HCEC 1CT (cell line): ENCODE measurements at regions not wholly inside any gene's neighbourhood (a gene's known extent, or its start where the extent isn't known, plus 50 kb on each side); places are given as distances from the start of the nearest gene placed in this dataset.

Experiments
- DNase-seq: peaks from one replicate; pipeline ENCODE4 v3.0.0-alpha.2; 2017

DNA sequence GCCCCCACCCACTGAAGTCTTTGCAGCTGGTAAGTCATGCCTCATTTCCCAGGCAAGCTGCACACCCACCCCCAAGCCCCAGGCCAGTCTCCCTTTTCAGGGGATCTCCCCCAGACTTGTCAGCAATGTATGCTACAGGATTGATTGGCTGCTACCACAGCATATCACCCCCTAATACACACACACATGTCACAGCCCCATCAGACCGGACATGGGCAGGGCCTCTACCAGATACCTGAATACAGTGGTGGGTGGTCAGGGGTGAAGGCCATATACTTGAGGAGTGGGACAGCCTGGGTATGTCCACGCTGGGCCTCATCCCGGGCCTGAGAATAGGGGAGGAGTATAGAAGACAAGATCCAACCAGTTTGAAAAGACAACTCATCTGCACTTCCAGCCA is 63.4 kb upstream of the ARAP3 start:
- no peak for DNase-seq

DNA sequence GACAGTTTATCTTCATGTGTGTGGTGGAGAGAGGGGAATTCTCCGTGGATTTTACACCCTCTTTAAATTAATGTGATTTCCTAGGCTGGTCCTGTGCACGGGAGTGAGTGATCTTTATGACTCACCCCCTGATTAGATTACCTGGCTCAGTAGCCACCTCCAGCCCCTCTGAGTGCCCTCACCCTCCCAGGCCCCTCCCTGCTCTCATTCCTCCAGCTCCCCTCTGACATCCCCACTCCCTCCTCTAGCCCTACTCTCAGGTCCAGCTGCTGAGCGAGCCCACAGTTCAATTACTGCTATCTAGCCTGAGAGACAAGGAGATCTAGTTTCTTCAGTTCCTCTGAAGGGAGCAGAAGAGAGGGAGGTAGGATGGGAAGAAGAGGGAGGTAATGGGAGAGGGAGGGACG is 61.8 kb upstream of the ARAP3 start:
- DNase-seq: no peak

GRCh38 chr5:141742866-141743851 is 61.1 kb upstream of the ARAP3 start:
- DNase-seq: peak; percentile 7

GRCh38 chr5:141742144-141742543 is 60.1 kb upstream of the ARAP3 start:
- DNase-seq: no peak

- DNase-seq: no peak
These were observed 58.9 kb upstream of the ARAP3 start for GRCh38 chr5:141740885-141741284.

GRCh38 chr5:141737535-141737934 is 55.5 kb upstream of the ARAP3 start:
- no peak for DNase-seq

DNA sequence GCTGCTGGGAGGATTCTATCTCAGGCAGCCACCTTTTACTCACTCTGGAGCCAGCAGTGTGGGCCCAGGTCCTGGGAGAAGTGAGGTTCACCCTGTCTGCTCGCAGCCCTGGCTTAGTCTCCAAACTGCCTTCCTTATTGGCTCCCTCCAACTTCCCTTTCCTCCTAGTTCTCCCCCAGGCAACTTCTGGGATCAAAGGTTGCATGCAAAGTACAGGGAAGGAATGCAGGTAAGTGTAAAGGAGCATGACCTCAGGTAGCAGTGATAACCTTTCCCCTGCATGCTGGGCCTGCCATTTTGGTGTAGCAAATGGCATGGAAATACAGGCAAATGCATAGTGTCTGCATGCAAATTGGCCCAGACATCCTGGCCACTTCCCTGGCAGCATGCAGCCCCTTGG is 53.8 kb upstream of the ARAP3 start:
- DNase-seq: no peak

GRCh38 chr5:141734501-141735229 is 52.6 kb upstream of the ARAP3 start:
- DNase-seq: peak; percentile 50

- no peak for DNase-seq
These were observed 51.2 kb upstream of the ARAP3 start for GRCh38 chr5:141733198-141733597.

GRCh38 chr5:141732417-141732816 is 50.4 kb upstream of the ARAP3 start:
- no peak for DNase-seq
